Loucy (cell line): ENCODE measurements at regions not wholly inside any gene's neighbourhood (a gene's known extent, or its start where the extent isn't known, plus 50 kb on each side); places are given as distances from the start of the nearest gene placed in this dataset.

ENCODE experiments used
- CTCF ChIP-seq: fragments of 200-600 bp; sonication (generic); conservative IDR thresholded peaks from 2 replicates; pipeline ENCODE4 v1.5.1; 2014; ENCODE audit warnings: mild to moderate bottlenecking, antibody characterized with exemption, low read length
- EZH2phosphoT487 ChIP-seq: fragments of 200-600 bp; IDR thresholded peaks from 2 replicates; pipeline ENCODE4 v1.6.1; 2018; ENCODE audit warnings: antibody characterized with exemption, mild to moderate bottlenecking, moderate library complexity, borderline replicate concordance

- TF ChIP-seq CTCF (no peak), EZH2phosphoT487 (no peak)
Observed at GRCh38 chr11:121749691-121750090, 296.9 kb upstream of the SORL1-AS1 start.
